Ishikawa (cell line): ENCODE measurements at regions not wholly inside any gene's neighbourhood (a gene's known extent, or its start where the extent isn't known, plus 50 kb on each side); places are given as distances from the start of the nearest gene placed in this dataset.

Source experiments
- CEBPB ChIP-seq: IDR thresholded peaks from 2 replicates; pipeline ENCODE4 v1.6.1; 2012
- CREB1 ChIP-seq: IDR thresholded peaks from 2 replicates; pipeline ENCODE4 v1.6.1; 2012; ENCODE audit warnings: low read depth
- EGR1 ChIP-seq: IDR thresholded peaks from 2 replicates; pipeline ENCODE4 v1.6.1; 2012
- EP300 ChIP-seq: IDR thresholded peaks from 2 replicates; pipeline ENCODE4 v1.6.1; 2012; ENCODE audit warnings: borderline replicate concordance
- FOXM1 ChIP-seq: IDR thresholded peaks from 2 replicates; pipeline ENCODE4 v1.6.1; 2012; ENCODE audit warnings: low read depth, borderline replicate concordance
- MAX ChIP-seq: IDR thresholded peaks from 2 replicates; pipeline ENCODE4 v1.6.1; 2012
- NFIC ChIP-seq: IDR thresholded peaks from 2 replicates; pipeline ENCODE4 v1.6.1; 2012
- RAD21 ChIP-seq: IDR thresholded peaks from 2 replicates; pipeline ENCODE4 v1.6.1; 2012; ENCODE audit warnings: low read depth
- REST ChIP-seq: IDR thresholded peaks from 2 replicates; pipeline ENCODE4 v1.6.1; 2012; ENCODE audit warnings: low read depth, mild to moderate bottlenecking
- TAF1 ChIP-seq: IDR thresholded peaks from 2 replicates; pipeline ENCODE4 v1.6.1; 2012; ENCODE audit warnings: low read depth, mild to moderate bottlenecking
- TCF12 ChIP-seq: IDR thresholded peaks from 2 replicates; pipeline ENCODE4 v1.6.1; 2012; ENCODE audit warnings: low read depth
- TEAD4 ChIP-seq: IDR thresholded peaks from 2 replicates; pipeline ENCODE4 v1.6.1; 2012
- USF1 ChIP-seq: IDR thresholded peaks from 2 replicates; pipeline ENCODE4 v1.6.1; 2012
- YY1 ChIP-seq: IDR thresholded peaks from 2 replicates; pipeline ENCODE4 v1.6.1; 2012; ENCODE audit warnings: low read depth
- ZBTB7A ChIP-seq: IDR thresholded peaks from 2 replicates; pipeline ENCODE4 v1.6.1; 2012; ENCODE audit warnings: low read depth

- TF ChIP-seq NFIC = no peak
- no peak for TF ChIP-seq REST
- TF ChIP-seq CEBPB = no peak
- TF ChIP-seq EGR1 = no peak
- TF ChIP-seq EP300 = no peak
- no peak for TF ChIP-seq ZBTB7A
- TF ChIP-seq CREB1 = no peak
- TF ChIP-seq TAF1 = no peak
- TF ChIP-seq RAD21 = no peak
- no peak for TF ChIP-seq YY1
- TF ChIP-seq USF1 = no peak
Observed at GRCh38 chr5:51449026-51449425, 65.8 kb downstream of the ISL1 start.

GRCh38 chr5:51452562-51452961 lies 69.3 kb downstream of the ISL1 start:
- TF ChIP-seq YY1 = no peak
- no peak for TF ChIP-seq CREB1
- TF ChIP-seq EGR1 = no peak
- TF ChIP-seq ZBTB7A = no peak
- TF ChIP-seq TAF1 = no peak
- TF ChIP-seq EP300 = no peak
- no peak for TF ChIP-seq REST
- TF ChIP-seq MAX = no peak
- TF ChIP-seq TEAD4 = no peak
- no peak for TF ChIP-seq CEBPB
- TF ChIP-seq NFIC = no peak
- no peak for TF ChIP-seq FOXM1
- TF ChIP-seq USF1 = no peak
- no peak for TF ChIP-seq RAD21
- no peak for TF ChIP-seq TCF12

- TF ChIP-seq TCF12 (no peak), EP300 (no peak), FOXM1 (no peak), MAX (no peak), CREB1 (no peak)
Observed at GRCh38 chr5:51465165-51465564, 81.9 kb downstream of the ISL1 start.

GRCh38 chr5:51466214-51466613 lies 83.0 kb downstream of the ISL1 start:
- TF ChIP-seq EGR1 (no peak), CREB1 (no peak), RAD21 (no peak), NFIC (no peak), TCF12 (no peak), USF1 (no peak), ZBTB7A (no peak), EP300 (no peak), MAX (no peak), TAF1 (no peak), FOXM1 (no peak), YY1 (no peak), REST (no peak), CEBPB (no peak), TEAD4 (no peak)
